Amniotic stem cell (primary cell): ENCODE measurements at regions not wholly inside any gene's neighbourhood (a gene's known extent, or its start where the extent isn't known, plus 50 kb on each side); places are given as distances from the start of the nearest gene placed in this dataset.

Experiments used
- DNase-seq: peaks from one replicate; lab custom pipeline; 2025; lab: John Stamatoyannopoulos, UW

DNA sequence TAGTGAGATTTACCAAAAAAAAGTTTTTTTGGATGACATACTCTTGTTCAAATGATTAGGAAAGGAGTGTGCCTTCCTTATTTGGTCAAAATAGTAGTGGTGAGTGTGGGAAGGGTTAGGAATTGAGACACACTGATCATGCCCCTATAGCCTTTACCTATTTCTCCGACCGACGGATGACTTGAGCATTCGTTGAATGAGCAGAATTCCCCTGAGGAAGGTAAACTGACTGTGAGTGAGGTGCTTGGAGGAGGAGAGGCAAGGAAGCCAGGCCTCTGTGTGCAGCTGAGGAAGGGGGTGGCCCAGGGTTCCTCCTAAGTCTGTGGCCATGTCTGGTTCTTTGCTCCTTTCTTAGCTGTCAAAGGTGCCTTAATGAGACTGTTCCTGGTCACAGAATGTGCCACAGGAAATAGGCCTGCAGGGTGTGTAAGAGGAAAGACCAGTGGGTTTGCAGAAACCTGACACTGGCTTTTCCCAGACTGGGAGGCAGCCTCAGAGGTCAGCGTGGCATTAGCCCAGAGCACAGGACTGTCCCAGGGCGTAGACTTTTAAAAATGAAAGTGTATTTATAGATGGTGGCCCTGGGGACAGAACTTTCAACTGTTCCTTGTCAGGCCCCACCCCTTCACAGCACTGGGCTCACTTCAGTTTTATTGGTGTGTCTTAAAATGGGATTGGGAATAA lies 307.7 kb upstream of the C2CD4B start:
- DNase-seq, result no peak

GRCh38 chr15:62474021-62474770 lies 309.1 kb upstream of the C2CD4B start:
- DNase-seq, result no peak

DNA sequence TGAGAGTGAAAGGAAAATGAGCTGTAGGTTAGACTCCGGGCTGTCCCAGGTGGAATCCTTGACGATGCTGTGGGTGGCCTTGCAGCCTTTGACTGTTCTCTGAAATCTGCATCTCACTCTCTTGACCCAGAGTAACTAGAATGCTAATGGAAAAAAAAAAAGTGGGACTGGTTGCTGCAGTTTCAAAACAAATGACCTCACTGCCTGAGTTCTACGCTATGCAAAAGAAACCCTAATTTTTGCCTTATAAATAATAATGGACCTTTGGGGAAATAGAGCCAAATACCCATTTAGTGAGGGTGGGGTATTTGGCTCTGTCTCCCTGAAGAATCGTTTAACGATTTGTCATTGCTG lies 309.7 kb upstream of the C2CD4B start:
- DNase-seq, result no peak

DNA sequence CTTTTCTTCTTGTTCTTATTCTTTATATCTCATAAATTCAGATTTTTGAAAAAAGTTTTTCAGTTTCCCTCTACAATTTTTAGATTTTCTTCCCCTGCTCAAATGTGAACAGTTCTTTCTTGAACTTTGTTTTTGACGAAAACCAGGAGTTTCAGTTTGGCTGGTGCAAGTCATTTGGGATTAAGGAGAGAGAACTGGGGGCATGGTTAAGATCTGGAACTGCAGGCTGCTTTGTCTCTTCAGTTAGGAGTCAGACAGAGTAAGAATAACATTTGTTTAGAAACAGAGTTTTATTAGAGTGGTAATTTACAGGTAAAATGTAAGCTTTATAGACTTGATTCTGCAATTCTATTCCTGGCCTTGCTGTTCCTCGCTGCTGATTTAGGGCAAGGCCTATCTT lies 310.5 kb upstream of the C2CD4B start:
- no peak for DNase-seq

- DNase-seq, result no peak
Measured at GRCh38 chr15:62476163-62476562, 311.1 kb upstream of the C2CD4B start.

GRCh38 chr15:62477929-62478328 lies 312.8 kb upstream of the C2CD4B start:
- DNase-seq, result no peak

DNA sequence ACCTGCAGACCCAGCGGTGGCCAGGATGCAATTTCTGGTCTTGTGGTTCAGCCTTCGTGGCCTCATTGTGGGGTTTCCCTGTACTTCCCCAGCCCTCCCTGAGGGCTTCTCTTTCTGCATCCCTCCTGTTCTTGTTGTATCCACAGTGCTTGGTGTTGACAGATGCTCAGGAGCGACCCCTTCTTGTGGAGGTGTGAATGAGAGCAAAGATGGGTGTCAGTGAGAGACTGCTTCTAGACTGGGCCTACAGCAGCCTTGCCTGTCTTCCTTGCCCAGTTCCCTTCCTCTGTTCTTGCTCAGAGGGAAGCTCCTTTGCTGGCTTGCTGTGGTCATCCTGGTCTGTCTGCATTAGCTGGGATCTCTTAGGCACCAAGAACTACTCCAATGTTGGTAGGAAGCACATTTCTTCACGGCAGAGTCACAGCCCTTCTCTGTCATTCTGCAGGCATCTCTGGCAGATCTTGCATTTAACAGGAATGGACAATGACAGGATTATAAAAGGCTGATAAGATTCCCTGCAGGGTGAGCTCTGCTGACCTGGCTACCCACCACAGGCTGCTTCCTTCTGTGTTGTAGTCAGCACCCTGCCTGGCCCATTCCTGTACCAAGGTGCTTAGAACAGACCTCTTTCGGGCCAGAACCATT lies 317.8 kb upstream of the C2CD4B start:
- DNase-seq, result no peak

DNA sequence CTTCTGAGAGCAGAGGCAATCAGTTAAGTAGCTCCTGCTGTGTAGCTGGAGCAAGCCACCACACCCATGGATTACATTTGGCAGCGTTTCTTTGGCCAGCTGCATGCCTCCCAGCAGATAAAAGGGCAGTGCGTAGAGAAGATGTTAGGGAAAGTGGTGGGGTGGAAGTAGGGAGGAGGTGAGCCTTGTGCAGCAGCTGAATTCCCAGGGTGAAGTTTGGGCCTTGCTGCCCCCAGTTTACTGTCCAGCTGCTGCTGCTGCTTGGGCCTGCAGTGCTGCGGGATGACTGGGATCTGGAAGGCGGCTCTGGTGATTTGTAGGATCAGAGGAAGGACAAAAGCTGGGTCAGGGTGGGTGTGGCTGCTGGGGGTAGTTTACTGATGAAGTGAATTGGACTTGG lies 318.7 kb upstream of the C2CD4B start:
- DNase-seq, result no peak

GRCh38 chr15:62485170-62485720 lies 320.2 kb upstream of the C2CD4B start:
- DNase-seq, result no peak

GRCh38 chr15:62486041-62486440 lies 321.0 kb upstream of the C2CD4B start:
- DNase-seq, result no peak

- no peak for DNase-seq
Measured at GRCh38 chr15:62488387-62488786, 323.3 kb upstream of the C2CD4B start.

DNA sequence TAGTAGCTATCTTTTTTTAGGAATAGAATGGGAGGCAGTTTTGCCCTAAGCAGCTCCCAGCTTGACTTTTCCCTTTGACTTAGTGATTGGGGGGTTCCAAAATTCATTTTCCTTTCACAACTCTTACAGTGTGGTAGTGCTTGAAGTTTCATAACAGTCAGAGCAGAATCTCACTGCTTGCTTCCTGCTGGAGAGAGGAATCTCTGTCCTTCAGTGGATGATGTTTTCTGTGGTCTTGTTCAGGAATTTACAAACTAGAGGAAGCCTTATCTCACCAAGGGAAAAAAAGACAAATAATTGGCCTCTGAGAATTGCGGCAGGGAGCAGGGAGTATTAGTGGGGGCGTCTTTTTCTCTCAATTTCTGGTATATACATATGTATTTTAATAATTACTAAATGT lies 326.6 kb upstream of the C2CD4B start:
- DNase-seq, result no peak

GRCh38 chr15:62492900-62493299 lies 327.8 kb upstream of the C2CD4B start:
- no peak for DNase-seq

DNA sequence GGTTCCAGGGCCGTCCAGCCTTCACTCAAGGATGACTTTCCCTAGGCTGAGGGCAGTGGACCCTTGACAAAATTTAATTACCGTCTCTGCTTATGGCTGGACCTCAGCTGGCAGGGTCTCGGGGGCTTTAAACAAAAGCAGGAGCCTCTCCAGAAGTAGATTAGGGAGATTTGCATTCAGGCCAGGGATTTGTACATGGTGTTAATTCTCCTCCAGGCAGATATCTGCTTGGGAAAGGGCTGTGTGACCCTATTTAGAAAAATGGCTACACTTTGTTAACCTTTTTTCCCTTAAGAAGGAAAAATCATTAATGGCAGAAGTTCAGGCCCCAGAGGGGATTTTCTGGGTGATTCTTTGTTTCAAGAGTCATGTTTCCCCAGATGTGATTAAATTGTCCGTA lies 329.1 kb upstream of the C2CD4B start:
- DNase-seq, result no peak

- DNase-seq, result no peak
Measured at GRCh38 chr15:62495670-62496614, 330.9 kb upstream of the C2CD4B start.

DNA sequence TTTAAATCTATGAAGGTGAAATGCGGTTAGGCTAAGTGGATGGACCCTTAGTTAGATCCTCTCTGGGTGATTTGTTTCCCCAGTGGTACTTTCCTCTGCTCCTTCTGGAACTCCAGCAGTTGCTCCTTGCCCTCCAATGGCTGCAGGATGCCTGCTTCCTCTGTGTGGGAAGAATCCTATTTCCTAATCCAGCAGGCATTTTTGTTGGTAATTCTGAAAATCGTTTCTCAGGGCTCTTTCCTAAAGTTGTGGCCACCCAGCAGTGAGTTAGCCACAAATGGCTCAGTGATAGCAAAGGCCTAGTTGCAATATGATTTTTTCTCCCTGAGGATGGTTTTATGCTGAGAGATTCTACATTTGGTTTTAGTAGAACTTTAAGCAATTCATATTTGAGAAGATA lies 332.3 kb upstream of the C2CD4B start:
- no peak for DNase-seq

DNA sequence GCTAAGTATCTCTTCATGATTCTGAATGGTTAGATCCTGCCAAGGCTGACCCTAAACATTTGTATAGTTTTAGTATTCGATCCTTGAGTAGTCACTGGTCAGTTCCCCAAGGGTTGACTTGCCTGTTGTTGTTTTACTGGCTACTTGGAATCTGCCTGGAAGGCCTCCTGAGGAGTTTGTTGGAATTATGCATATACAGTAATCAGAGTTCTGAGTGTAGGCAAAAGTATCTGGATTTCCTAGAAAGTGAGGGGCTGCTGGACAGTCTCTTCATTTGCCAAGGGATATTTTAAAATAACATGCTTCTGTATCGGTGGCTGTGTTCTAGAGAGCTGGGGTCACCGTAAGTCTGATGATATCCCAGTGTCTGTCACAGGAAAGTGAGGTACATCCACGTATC lies 333.2 kb upstream of the C2CD4B start:
- no peak for DNase-seq

- no peak for DNase-seq
Measured at GRCh38 chr15:62498712-62499111, 333.6 kb upstream of the C2CD4B start.

- DNase-seq, result no peak
Measured at GRCh38 chr15:62500325-62500724, 335.2 kb upstream of the C2CD4B start.

GRCh38 chr15:62502451-62502850 lies 337.4 kb upstream of the C2CD4B start:
- DNase-seq, result no peak

- DNase-seq, result no peak
Measured at GRCh38 chr15:62503451-62503850, 338.4 kb upstream of the C2CD4B start.

- DNase-seq, result no peak
Measured at GRCh38 chr15:62505762-62506161, 340.7 kb upstream of the C2CD4B start.
